ENCODE measurements at regions not wholly inside any gene's neighbourhood (a gene's known extent, or its start where the extent isn't known, plus 50 kb on each side); places are given as distances from the start of the nearest gene placed in this dataset.

- no peak overlapping the region for H3K4me3 ChIP-seq (ENCODE audit: low read depth, low read length)
- POLR2A ChIA-PET, result no interaction called here
- CTCF ChIA-PET, result interaction anchor here (0.6 kb wide), 1 partner anchor 12 kb away, joined by 3 read pairs; no protein-coding TSS in a partner anchor
Observed at GRCh38 chr15:62946940-62947339, 95.6 kb upstream of the TPM1 start.

GRCh38 chr15:62950462-62950931, 92.0 kb upstream of the TPM1 start:
- H3K4me3 ChIP-seq (ENCODE audit: low read depth, low read length), result no peak overlapping the region
- no peaks in the 10 kb centered on the region for H3K36me3 ChIP-seq (ENCODE audit: control insufficient read depth, insufficient read depth, low read length)
- ChIA-PET POLR2A (no interaction called here), CTCF (no interaction called here)
- TF ChIP-seq CTCF (IDR thresholded peaks at IDR 0.05; ENCODE audit: insufficient read depth, low read depth, low read length), result no peak
- no peak for DNase-seq (ENCODE audit: low read depth)
- no peaks in the 10 kb centered on the region for H3K27me3 ChIP-seq (ENCODE audit: control insufficient read depth, insufficient read depth, low read length)

More at GRCh38 chr15:62946940-62947339, 95.6 kb upstream of the TPM1 start:
- no peak for DNase-seq (ENCODE audit: low read depth)
- H3K36me3 ChIP-seq (ENCODE audit: control insufficient read depth, insufficient read depth, low read length), result no peaks in the 10 kb centered on the region
- no peak for TF ChIP-seq CTCF (IDR thresholded peaks at IDR 0.05; ENCODE audit: insufficient read depth, low read depth, low read length)
- no peaks in the 10 kb centered on the region for H3K27me3 ChIP-seq (ENCODE audit: control insufficient read depth, insufficient read depth, low read length)

GRCh38 chr15:62951481-62951880, 91.1 kb upstream of the TPM1 start:
- H3K36me3 ChIP-seq (ENCODE audit: control insufficient read depth, insufficient read depth, low read length), result no peaks in the 10 kb centered on the region
- ChIA-PET CTCF (no interaction called here), POLR2A (no interaction called here)
- no peak for DNase-seq (ENCODE audit: low read depth)
- no peaks in the 10 kb centered on the region for H3K27me3 ChIP-seq (ENCODE audit: control insufficient read depth, insufficient read depth, low read length)
- TF ChIP-seq CTCF (IDR thresholded peaks at IDR 0.05; ENCODE audit: insufficient read depth, low read depth, low read length), result no peak
- H3K4me3 ChIP-seq (ENCODE audit: low read depth, low read length), result no peak overlapping the region

- H3K4me3 ChIP-seq (ENCODE audit: low read depth, low read length), result no peak overlapping the region
- POLR2A ChIA-PET, result no interaction called here
- TF ChIP-seq CTCF (IDR thresholded peaks at IDR 0.05; ENCODE audit: insufficient read depth, low read depth, low read length), result no peak
- no peak for DNase-seq (ENCODE audit: low read depth)
- CTCF ChIA-PET, result no interaction called here
- no peaks in the 10 kb centered on the region for H3K36me3 ChIP-seq (ENCODE audit: control insufficient read depth, insufficient read depth, low read length)
- no peaks in the 10 kb centered on the region for H3K27me3 ChIP-seq (ENCODE audit: control insufficient read depth, insufficient read depth, low read length)
Observed at GRCh38 chr15:62953021-62953420, 89.5 kb upstream of the TPM1 start.

- Histone ChIP-seq H3K27me3 (ENCODE audit: control insufficient read depth, insufficient read depth, low read length) (no peaks in the 10 kb centered on the region), H3K4me3 (ENCODE audit: low read depth, low read length) (no peak overlapping the region), H3K36me3 (ENCODE audit: control insufficient read depth, insufficient read depth, low read length) (no peaks in the 10 kb centered on the region)
- no peak for TF ChIP-seq CTCF (IDR thresholded peaks at IDR 0.05; ENCODE audit: insufficient read depth, low read depth, low read length)
- POLR2A ChIA-PET, result no interaction called here
- CTCF ChIA-PET, result no interaction called here
- no peak for DNase-seq (ENCODE audit: low read depth)
Observed at GRCh38 chr15:62953496-62954045, 89.0 kb upstream of the TPM1 start.
